Stimulated activated naive CD8-positive, alpha-beta T cell treated with anti-CD3 and anti-CD28 coated beads, Interleukin-15, amount 100 ng/mL, for 72 hours (primary cell): ENCODE measurements at regions not wholly inside any gene's neighbourhood (a gene's known extent, or its start where the extent isn't known, plus 50 kb on each side); places are given as distances from the start of the nearest gene placed in this dataset.
"Not testable (repeated sequence)": the region's sequence is repeated elsewhere in the genome, so short reads cannot be mapped to it uniquely, and the experiment has no call there.

Experiments
- ATAC-seq: fragments of 150-1000 bp; cut with Tn5 transposase; 2 replicates; pipeline ENCODE4 v1.10.0; 2021; ENCODE audit warnings: mild to moderate bottlenecking, moderate library complexity
- DNase-seq, 2 donors: peaks; one replicate each; pipeline ENCODE4 v3.0.0; 2021 to 2022
- H3K27ac Mint-ChIP-seq, 2 donors: one replicate each; pipeline ENCODE4 v1.8.0; 2022; ENCODE audit warnings: mild to moderate bottlenecking in 2 of 2, mixed read lengths in 2 of 2, moderate library complexity in 2 of 2
- H3K27me3 Mint-ChIP-seq: one replicate; pipeline ENCODE4 v1.8.0; 2022; ENCODE audit warnings: mixed read lengths
- H3K4me1 Mint-ChIP-seq: one replicate; pipeline ENCODE4 v1.8.0; 2022; ENCODE audit warnings: mild to moderate bottlenecking, mixed read lengths
- H3K4me3 Mint-ChIP-seq, 2 donors: one replicate each; pipeline ENCODE4 v1.8.0; 2022; ENCODE audit warnings: mild to moderate bottlenecking in 2 of 2, mixed read lengths in 2 of 2, moderate library complexity in 1 of 2
- H3K9me3 Mint-ChIP-seq, 2 donors: one replicate each; pipeline ENCODE4 v1.8.0; 2022; ENCODE audit warnings: mixed read lengths in 2 of 2

DNA sequence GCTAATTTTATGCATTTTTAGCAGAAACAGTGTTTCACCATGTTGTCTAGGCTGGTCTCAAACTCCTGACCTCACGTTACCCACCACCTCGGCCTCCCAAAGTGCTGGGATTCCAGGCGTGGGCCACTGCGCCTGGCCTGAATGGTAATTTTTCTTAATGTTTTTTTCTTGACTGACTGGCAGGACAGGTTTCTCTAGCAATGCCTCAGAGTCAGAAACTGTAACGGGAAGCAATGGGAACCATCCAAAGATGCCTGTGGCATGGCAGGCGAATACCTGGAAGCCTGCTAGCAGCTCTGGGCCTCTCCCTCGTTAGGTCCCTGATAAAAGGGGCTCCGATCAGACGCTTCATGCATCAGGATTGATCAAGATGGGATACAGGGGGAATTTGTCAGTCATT lies 639.2 kb downstream of the NR2F1-AS1 start:
- Mint-ChIP-seq H3K27ac (no peak overlapping the region), H3K9me3 (no peaks in the 10 kb centered on the region), H3K27me3 (no peaks in the 10 kb centered on the region), H3K4me3 (no peak overlapping the region), H3K4me1 (no peaks in the 10 kb centered on the region)
- no peak for DNase-seq
- no peak for ATAC-seq

DNA sequence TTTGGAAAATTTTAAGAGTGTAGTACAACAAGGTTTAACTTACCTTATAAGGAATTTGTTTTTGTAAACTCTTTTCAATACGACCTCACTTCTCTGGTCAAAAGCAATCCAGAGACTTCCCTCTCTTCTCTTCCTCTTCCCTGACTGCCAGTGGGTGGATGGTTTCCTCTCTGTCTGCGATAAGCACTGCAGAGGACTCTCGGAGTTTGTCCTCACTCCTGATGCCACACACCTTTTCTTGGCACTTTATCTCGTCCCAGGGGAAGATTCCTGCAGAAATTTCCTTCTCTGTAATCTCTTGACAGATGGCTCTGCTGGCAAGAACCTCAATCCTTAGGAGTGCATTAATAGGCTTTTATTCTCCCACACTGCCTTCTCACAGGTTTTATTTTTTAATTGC lies 641.6 kb downstream of the NR2F1-AS1 start:
- Mint-ChIP-seq H3K4me1 (no peaks in the 10 kb centered on the region), H3K27me3 (no peaks in the 10 kb centered on the region)
- ATAC-seq = no peak

DNA sequence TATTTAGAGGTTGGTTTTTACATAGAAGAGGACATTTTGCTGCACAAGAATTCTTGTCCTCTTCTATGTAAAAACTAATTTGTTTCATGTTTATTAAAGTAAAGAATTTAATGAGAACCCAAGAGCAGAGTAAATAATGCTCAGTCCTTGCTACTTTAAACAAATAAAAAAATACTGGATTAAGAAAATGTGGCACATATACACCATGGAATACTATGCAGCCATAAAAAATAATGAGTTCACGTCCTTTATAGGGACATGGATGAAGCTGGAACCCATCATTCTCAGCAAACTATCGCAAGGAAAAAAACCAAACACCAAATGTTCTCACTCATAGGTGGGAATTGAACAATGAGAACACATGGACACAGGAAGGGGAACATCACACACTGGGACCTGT lies 643.6 kb downstream of the NR2F1-AS1 start:
- not testable (repeated sequence) for DNase-seq, ATAC-seq, H3K9me3 Mint-ChIP-seq, H3K4me3 Mint-ChIP-seq, H3K27me3 Mint-ChIP-seq, H3K4me1 Mint-ChIP-seq, H3K27ac Mint-ChIP-seq

More for the DNA sequence above, 641.6 kb downstream of the NR2F1-AS1 start:
- H3K27ac Mint-ChIP-seq = no peak overlapping the region
- H3K9me3 Mint-ChIP-seq = no peaks in the 10 kb centered on the region
- H3K4me3 Mint-ChIP-seq = no peak overlapping the region
- DNase-seq = no peak

- Mint-ChIP-seq H3K9me3 (no peaks in the 10 kb centered on the region), H3K4me1 (no peaks in the 10 kb centered on the region), H3K27ac (no peak overlapping the region), H3K27me3 (no peaks in the 10 kb centered on the region), H3K4me3 (no peak overlapping the region)
- no peak for DNase-seq
- no peak for ATAC-seq
Observed at GRCh38 chr5:92930057-92930456, 651.0 kb downstream of the NR2F1-AS1 start.

DNA sequence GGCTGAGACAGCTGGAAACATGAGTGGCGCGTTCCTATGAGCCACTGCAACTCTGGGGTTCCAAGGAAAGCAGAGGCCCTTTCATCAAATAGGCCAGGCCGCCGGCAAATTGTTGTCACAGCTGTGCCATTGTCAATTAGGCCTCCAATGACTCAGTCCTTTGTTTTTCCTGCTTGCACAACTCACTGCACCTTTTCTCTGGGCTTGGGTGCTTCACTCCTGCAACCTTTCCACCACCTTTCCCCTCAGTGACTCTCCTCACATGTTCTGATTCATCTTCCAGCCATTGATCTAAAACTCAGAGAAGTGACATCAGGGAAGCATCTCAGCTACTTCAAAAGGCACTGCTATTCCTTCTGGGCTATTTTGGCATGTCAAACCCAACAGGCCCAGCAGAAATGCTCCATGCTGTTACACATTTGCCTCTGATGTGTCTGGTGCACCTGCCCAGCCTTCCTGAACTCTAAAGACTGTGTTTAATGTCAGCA lies 653.7 kb downstream of the NR2F1-AS1 start:
- no peaks in the 10 kb centered on the region for H3K27me3 Mint-ChIP-seq
- H3K4me3 Mint-ChIP-seq = no peak overlapping the region
- H3K27ac Mint-ChIP-seq = no peak overlapping the region
- ATAC-seq = no peak
- no peaks in the 10 kb centered on the region for H3K4me1 Mint-ChIP-seq
- DNase-seq = no peak
- no peaks in the 10 kb centered on the region for H3K9me3 Mint-ChIP-seq

DNA sequence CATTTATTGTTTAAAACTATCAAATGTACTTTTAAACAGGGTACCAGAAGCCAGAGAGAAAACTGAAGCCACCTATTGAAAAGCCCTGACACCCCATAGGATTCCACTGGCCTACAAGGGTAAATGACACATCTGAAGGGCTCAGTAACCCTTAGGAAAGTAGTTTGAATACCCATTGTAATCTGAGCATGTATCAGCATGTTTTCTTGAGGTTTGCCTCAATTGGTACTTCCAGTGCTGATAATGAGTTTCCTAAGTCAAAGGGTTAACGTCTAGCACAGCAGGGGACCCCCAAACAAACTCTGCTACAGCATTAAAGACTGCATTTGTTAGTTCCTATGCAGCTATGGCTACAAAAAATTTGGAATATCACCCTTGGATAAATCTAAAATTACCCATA lies 657.1 kb downstream of the NR2F1-AS1 start:
- ATAC-seq = no peak
- DNase-seq = no peak
- Mint-ChIP-seq H3K4me3 (no peak overlapping the region), H3K27ac (no peak overlapping the region), H3K9me3 (no peaks in the 10 kb centered on the region), H3K4me1 (no peaks in the 10 kb centered on the region), H3K27me3 (no peaks in the 10 kb centered on the region)

GRCh38 chr5:92922231-92922967 lies 658.6 kb downstream of the NR2F1-AS1 start:
- no peak overlapping the region for H3K4me3 Mint-ChIP-seq
- no peak for DNase-seq
- H3K27me3 Mint-ChIP-seq = no peaks in the 10 kb centered on the region
- no peak overlapping the region for H3K27ac Mint-ChIP-seq
- ATAC-seq = no peak
- H3K9me3 Mint-ChIP-seq = no peaks in the 10 kb centered on the region
- no peaks in the 10 kb centered on the region for H3K4me1 Mint-ChIP-seq

GRCh38 chr5:92917044-92917443 lies 664.0 kb downstream of the NR2F1-AS1 start:
- no peak overlapping the region for H3K27ac Mint-ChIP-seq
- DNase-seq (no peak), ATAC-seq (no peak)
- H3K4me1 Mint-ChIP-seq = no peaks in the 10 kb centered on the region
- no peaks in the 10 kb centered on the region for H3K9me3 Mint-ChIP-seq
- no peak overlapping the region for H3K4me3 Mint-ChIP-seq
- no peaks in the 10 kb centered on the region for H3K27me3 Mint-ChIP-seq

- Mint-ChIP-seq H3K4me3 (no peak overlapping the region), H3K27me3 (no peaks in the 10 kb centered on the region)
- no peak for DNase-seq
Observed at GRCh38 chr5:92916036-92916435, 665.0 kb downstream of the NR2F1-AS1 start.

DNA sequence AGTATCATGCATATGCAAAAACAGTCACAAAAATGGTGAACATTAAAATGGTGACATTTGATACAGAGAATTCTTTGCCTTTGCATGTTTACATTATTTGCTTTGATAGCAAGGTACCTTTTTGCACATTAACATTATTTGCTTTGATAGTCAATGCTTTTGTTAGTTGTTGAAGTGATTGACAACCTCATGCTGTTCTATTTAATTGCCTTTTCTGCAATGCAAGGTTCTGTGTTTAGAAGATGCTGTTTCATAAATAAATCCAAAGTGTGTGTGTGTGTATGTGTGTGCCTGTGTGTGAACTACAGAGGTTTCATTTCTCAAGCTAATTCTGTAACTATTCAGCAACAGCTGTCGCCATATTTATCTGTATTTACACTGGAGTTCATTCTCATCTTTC lies 668.7 kb downstream of the NR2F1-AS1 start:
- no peaks in the 10 kb centered on the region for H3K4me1 Mint-ChIP-seq
- H3K4me3 Mint-ChIP-seq = no peak overlapping the region
- no peak overlapping the region for H3K27ac Mint-ChIP-seq
- ATAC-seq (no peak), DNase-seq (no peak)
- H3K9me3 Mint-ChIP-seq = no peaks in the 10 kb centered on the region
- H3K27me3 Mint-ChIP-seq = no peaks in the 10 kb centered on the region

More at GRCh38 chr5:92916036-92916435, 665.0 kb downstream of the NR2F1-AS1 start:
- H3K4me1 Mint-ChIP-seq = no peaks in the 10 kb centered on the region
- H3K9me3 Mint-ChIP-seq = no peaks in the 10 kb centered on the region
- no peak for ATAC-seq
- H3K27ac Mint-ChIP-seq = no peak overlapping the region

- Mint-ChIP-seq H3K27ac (no peak overlapping the region), H3K9me3 (no peaks in the 10 kb centered on the region), H3K4me1 (no peaks in the 10 kb centered on the region), H3K27me3 (no peaks in the 10 kb centered on the region), H3K4me3 (no peak overlapping the region)
- ATAC-seq = no peak
- DNase-seq = no peak
Observed at GRCh38 chr5:92911851-92912250, 669.2 kb downstream of the NR2F1-AS1 start.

- ATAC-seq (no peak), DNase-seq (no peak)
- Mint-ChIP-seq H3K4me1 (no peaks in the 10 kb centered on the region), H3K27me3 (no peaks in the 10 kb centered on the region), H3K4me3 (no peak overlapping the region), H3K9me3 (no peaks in the 10 kb centered on the region), H3K27ac (no peak overlapping the region)
Observed at GRCh38 chr5:92911293-92911692, 669.7 kb downstream of the NR2F1-AS1 start.

- no peak for ATAC-seq
- no peaks in the 10 kb centered on the region for H3K4me1 Mint-ChIP-seq
- H3K4me3 Mint-ChIP-seq = no peak overlapping the region
- no peaks in the 10 kb centered on the region for H3K9me3 Mint-ChIP-seq
- H3K27me3 Mint-ChIP-seq = no peaks in the 10 kb centered on the region
- H3K27ac Mint-ChIP-seq = no peak overlapping the region
- DNase-seq = no peak
Observed at GRCh38 chr5:92909602-92909962, 671.4 kb downstream of the NR2F1-AS1 start.

DNA sequence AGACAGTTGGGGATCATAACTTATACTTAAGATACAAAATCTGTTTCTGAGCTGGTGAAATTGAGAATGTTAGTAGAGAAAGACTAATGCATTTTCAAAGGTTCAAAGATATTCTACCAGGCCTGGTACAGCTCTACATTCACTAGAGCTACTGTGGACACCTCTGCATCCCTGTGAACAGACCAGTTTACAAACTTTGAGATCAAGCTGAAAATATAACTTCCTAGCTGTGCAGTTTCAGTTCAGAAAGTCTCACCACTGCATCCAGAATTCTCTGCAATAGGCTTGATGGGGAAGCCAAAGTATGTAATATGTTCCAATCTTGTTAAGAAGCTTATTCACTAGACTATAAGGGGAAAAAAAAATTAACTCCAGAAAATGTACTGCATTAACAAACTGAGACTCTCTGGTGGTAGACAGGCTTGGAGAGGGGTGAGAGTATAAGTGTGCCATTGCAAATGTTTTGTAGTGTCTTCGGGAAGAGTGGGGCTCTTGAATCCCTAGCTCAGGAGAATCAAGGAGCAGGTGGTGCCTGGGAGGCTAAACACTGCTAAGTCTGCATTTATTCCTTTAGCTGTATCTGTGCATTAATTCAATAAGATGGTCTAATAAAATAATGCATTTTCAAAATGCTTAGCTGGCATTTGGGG lies 671.9 kb downstream of the NR2F1-AS1 start:
- H3K4me1 Mint-ChIP-seq = no peaks in the 10 kb centered on the region
- no peaks in the 10 kb centered on the region for H3K9me3 Mint-ChIP-seq
- DNase-seq (no peak), ATAC-seq (no peak)
- H3K27ac Mint-ChIP-seq = no peak overlapping the region
- H3K27me3 Mint-ChIP-seq = no peaks in the 10 kb centered on the region
- H3K4me3 Mint-ChIP-seq = no peak overlapping the region

GRCh38 chr5:92907938-92908606 lies 672.9 kb downstream of the NR2F1-AS1 start:
- no peaks in the 10 kb centered on the region for H3K4me1 Mint-ChIP-seq
- H3K4me3 Mint-ChIP-seq = no peak overlapping the region
- H3K27ac Mint-ChIP-seq = no peak overlapping the region
- DNase-seq = no peak
- H3K27me3 Mint-ChIP-seq = no peaks in the 10 kb centered on the region
- no peak for ATAC-seq
- H3K9me3 Mint-ChIP-seq = no peaks in the 10 kb centered on the region

GRCh38 chr5:92906798-92907376 lies 674.1 kb downstream of the NR2F1-AS1 start:
- Mint-ChIP-seq H3K27me3 (no peaks in the 10 kb centered on the region), H3K27ac (no peak overlapping the region), H3K4me1 (no peaks in the 10 kb centered on the region), H3K9me3 (no peaks in the 10 kb centered on the region), H3K4me3 (no peak overlapping the region)
- ATAC-seq (no peak), DNase-seq (no peak)
